ENCODE measurements at regions not wholly inside any gene's neighbourhood (a gene's known extent, or its start where the extent isn't known, plus 50 kb on each side); places are given as distances from the start of the nearest gene placed in this dataset.

- intact Hi-C loops (cut with micrococcal nuclease): no loop called here
Measured at GRCh38 chr5:96123418-96123817, 161.8 kb upstream of the ELL2 start.

GRCh38 chr5:96121364-96121763 is 159.7 kb upstream of the ELL2 start:
- Mint-ChIP-seq H3K4me3 (no peak overlapping the region), H3K36me3 (ENCODE audit: low read depth) (no peaks in the 10 kb centered on the region), H3K27me3 (ENCODE audit: low read depth) (peaks cover 15% of the 10 kb centered on the region), H3K27ac (no peak overlapping the region), H3K4me1 (ENCODE audit: low read depth) (no peaks in the 10 kb centered on the region), H3K9me3 (no peaks in the 10 kb centered on the region)
- intact Hi-C loops (cut with micrococcal nuclease): no loop called here
- no peak for DNase-seq
- CTCF ChIA-PET: no interaction called here

More at GRCh38 chr5:96123418-96123817, 161.8 kb upstream of the ELL2 start:
- H3K4me1 Mint-ChIP-seq (ENCODE audit: low read depth): no peaks in the 10 kb centered on the region
- no peaks in the 10 kb centered on the region for H3K9me3 Mint-ChIP-seq
- peaks cover 19% of the 10 kb centered on the region for H3K27me3 Mint-ChIP-seq (ENCODE audit: low read depth)
- H3K36me3 Mint-ChIP-seq (ENCODE audit: low read depth): no peaks in the 10 kb centered on the region
- no peak for DNase-seq
- CTCF ChIA-PET: no interaction called here
- no peak overlapping the region for H3K4me3 Mint-ChIP-seq
- no peak overlapping the region for H3K27ac Mint-ChIP-seq

- Mint-ChIP-seq H3K4me3 (no peak overlapping the region), H3K27ac (no peak overlapping the region), H3K36me3 (ENCODE audit: low read depth) (no peaks in the 10 kb centered on the region), H3K27me3 (ENCODE audit: low read depth) (peaks cover 11% of the 10 kb centered on the region), H3K4me1 (ENCODE audit: low read depth) (peaks cover 7% of the 10 kb centered on the region), H3K9me3 (no peaks in the 10 kb centered on the region)
- CTCF ChIA-PET: no interaction called here
- intact Hi-C loops (cut with micrococcal nuclease): no loop called here
- no peak for DNase-seq
Measured at GRCh38 chr5:96120120-96120519, 158.5 kb upstream of the ELL2 start.

GRCh38 chr5:96117771-96118651 is 156.4 kb upstream of the ELL2 start:
- Mint-ChIP-seq H3K36me3 (ENCODE audit: low read depth) (no peaks in the 10 kb centered on the region), H3K4me3 (no peak overlapping the region), H3K4me1 (ENCODE audit: low read depth) (peaks cover 27% of the 10 kb centered on the region), H3K9me3 (no peaks in the 10 kb centered on the region), H3K27ac (no peak overlapping the region), H3K27me3 (ENCODE audit: low read depth) (peaks cover 8% of the 10 kb centered on the region)
- CTCF ChIA-PET: interaction anchor here (0.5 to 0.7 kb wide), 4 partner anchors 21 to 1403 kb away, joined by 3 to 5 read pairs (median 4); no protein-coding TSS in a partner anchor
- DNase-seq: no peak
- intact Hi-C loops (cut with micrococcal nuclease): no loop called here

- Mint-ChIP-seq H3K27ac (no peak overlapping the region), H3K36me3 (ENCODE audit: low read depth) (no peaks in the 10 kb centered on the region), H3K9me3 (no peaks in the 10 kb centered on the region), H3K4me3 (no peak overlapping the region), H3K4me1 (ENCODE audit: low read depth) (peaks cover 28% of the 10 kb centered on the region), H3K27me3 (ENCODE audit: low read depth) (peaks cover 4% of the 10 kb centered on the region)
- intact Hi-C loops (cut with micrococcal nuclease): loop anchor here (2.0 kb wide), 1 partner anchor 106 kb away; no protein-coding TSS in a partner anchor
- DNase-seq: no peak
- CTCF ChIA-PET: no interaction called here
Measured at GRCh38 chr5:96115147-96115807, 153.6 kb upstream of the ELL2 start.

- CTCF ChIA-PET: no interaction called here
- no peaks in the 10 kb centered on the region for H3K9me3 Mint-ChIP-seq
- H3K27me3 Mint-ChIP-seq (ENCODE audit: low read depth): peaks cover 4% of the 10 kb centered on the region
- H3K4me1 Mint-ChIP-seq (ENCODE audit: low read depth): peaks cover 28% of the 10 kb centered on the region
- no peak overlapping the region for H3K27ac Mint-ChIP-seq
- H3K4me3 Mint-ChIP-seq: no peak overlapping the region
- intact Hi-C loops (cut with micrococcal nuclease): loop anchor here (1.0 to 2.0 kb wide), 8 partner anchors 22 to 255 kb away; no protein-coding TSS in a partner anchor
- DNase-seq: peak; percentile 40
- H3K36me3 Mint-ChIP-seq (ENCODE audit: low read depth): no peaks in the 10 kb centered on the region
Measured at GRCh38 chr5:96114736-96115135, 153.1 kb upstream of the ELL2 start.

- peak; percentile 19 for DNase-seq
- Mint-ChIP-seq H3K4me1 (ENCODE audit: low read depth) (peaks cover 28% of the 10 kb centered on the region), H3K27ac (peak overlapping the region; percentile 77), H3K27me3 (ENCODE audit: low read depth) (peaks cover 4% of the 10 kb centered on the region), H3K4me3 (no peak overlapping the region), H3K36me3 (ENCODE audit: low read depth) (no peaks in the 10 kb centered on the region), H3K9me3 (no peaks in the 10 kb centered on the region)
- intact Hi-C loops (cut with micrococcal nuclease): loop anchor here (1.0 kb wide), 3 partner anchors 30 to 48 kb away; no protein-coding TSS in a partner anchor
- CTCF ChIA-PET: interaction anchor here (0.6 kb wide), 1 partner anchor 168 kb away, joined by 3 read pairs; no protein-coding TSS in a partner anchor
Measured at GRCh38 chr5:96113170-96113939, 151.7 kb upstream of the ELL2 start.

- peaks cover 28% of the 10 kb centered on the region for H3K4me1 Mint-ChIP-seq (ENCODE audit: low read depth)
- CTCF ChIA-PET: no interaction called here
- H3K36me3 Mint-ChIP-seq (ENCODE audit: low read depth): no peaks in the 10 kb centered on the region
- no peak for DNase-seq
- peaks cover 4% of the 10 kb centered on the region for H3K27me3 Mint-ChIP-seq (ENCODE audit: low read depth)
- H3K4me3 Mint-ChIP-seq: no peak overlapping the region
- H3K9me3 Mint-ChIP-seq: no peaks in the 10 kb centered on the region
- intact Hi-C loops (cut with micrococcal nuclease): loop anchor here (1.0 kb wide), 3 partner anchors 29 to 47 kb away; no protein-coding TSS in a partner anchor
- H3K27ac Mint-ChIP-seq: no peak overlapping the region
Measured at GRCh38 chr5:96112703-96113102, 151.1 kb upstream of the ELL2 start.

- no peak overlapping the region for H3K27ac Mint-ChIP-seq
- H3K9me3 Mint-ChIP-seq: no peaks in the 10 kb centered on the region
- intact Hi-C loops (cut with micrococcal nuclease): no loop called here
- DNase-seq: no peak
- CTCF ChIA-PET: interaction anchor here (1.0 kb wide), 1 partner anchor 49 kb away, joined by 3 read pairs; no protein-coding TSS in a partner anchor
- no peaks in the 10 kb centered on the region for H3K36me3 Mint-ChIP-seq (ENCODE audit: low read depth)
- peaks cover 28% of the 10 kb centered on the region for H3K4me1 Mint-ChIP-seq (ENCODE audit: low read depth)
- no peak overlapping the region for H3K4me3 Mint-ChIP-seq
- H3K27me3 Mint-ChIP-seq (ENCODE audit: low read depth): peaks cover 4% of the 10 kb centered on the region
Measured at GRCh38 chr5:96112123-96112670, 150.5 kb upstream of the ELL2 start.

GRCh38 chr5:96111080-96111756 is 149.6 kb upstream of the ELL2 start:
- Mint-ChIP-seq H3K36me3 (ENCODE audit: low read depth) (no peaks in the 10 kb centered on the region), H3K27me3 (ENCODE audit: low read depth) (peaks cover 4% of the 10 kb centered on the region), H3K4me3 (no peak overlapping the region), H3K27ac (no peak overlapping the region), H3K4me1 (ENCODE audit: low read depth) (peaks cover 28% of the 10 kb centered on the region), H3K9me3 (no peaks in the 10 kb centered on the region)
- CTCF ChIA-PET: interaction anchor here (1.0 kb wide), 1 partner anchor 48 kb away, joined by 3 read pairs; no protein-coding TSS in a partner anchor
- intact Hi-C loops (cut with micrococcal nuclease): no loop called here
- DNase-seq: peak; percentile 14

- intact Hi-C loops (cut with micrococcal nuclease): no loop called here
- Mint-ChIP-seq H3K36me3 (ENCODE audit: low read depth) (no peaks in the 10 kb centered on the region), H3K4me1 (ENCODE audit: low read depth) (peaks cover 23% of the 10 kb centered on the region), H3K27ac (no peak overlapping the region), H3K27me3 (ENCODE audit: low read depth) (peaks cover 4% of the 10 kb centered on the region), H3K9me3 (peaks cover 3% of the 10 kb centered on the region), H3K4me3 (no peak overlapping the region)
- CTCF ChIA-PET: no interaction called here
- DNase-seq: no peak
Measured at GRCh38 chr5:96110300-96110699, 148.6 kb upstream of the ELL2 start.
